Brain microvascular endothelial cell (primary cell): ENCODE measurements at regions not wholly inside any gene's neighbourhood (a gene's known extent, or its start where the extent isn't known, plus 50 kb on each side); places are given as distances from the start of the nearest gene placed in this dataset.

ENCODE experiments used
- DNase-seq: peaks from one replicate; pipeline ENCODE4 v3.0.0-alpha.2; 2020
- H3K27ac ChIP-seq: fragments of 250-450 bp; sonication (Bioruptor Pico); 2 replicates; pipeline ENCODE4 v1.5.1; 2020; ENCODE audit warnings: mild to moderate bottlenecking, moderate library complexity
- H3K27me3 ChIP-seq: fragments of 250-450 bp; sonication (Bioruptor Pico); replicated peaks from 2 replicates; pipeline ENCODE4 v1.5.1; 2020; ENCODE audit warnings: mild to moderate bottlenecking
- H3K36me3 ChIP-seq: fragments of 250-450 bp; sonication (Bioruptor Pico); replicated peaks from 2 replicates; pipeline ENCODE4 v1.5.1; 2020; ENCODE audit warnings: mild to moderate bottlenecking
- H3K4me3 ChIP-seq: 2 replicates; pipeline ENCODE4 v1.5.1; 2011; ENCODE audit warnings: low read depth, mild to moderate bottlenecking, control low read depth, low read length, moderate library complexity
- in situ Hi-C: cut with HindIII; loops from 2 replicates; pipeline ENCODE4 v1.10.0; 2017; ENCODE audit warnings: low sequenced_read_pairs, low pct_ligation_motif_present
- TF ChIP-seq, protein P1 (sequence below): IDR thresholded peaks from 2 replicates; pipeline ENCODE4 v1.5.1; 2011; ENCODE audit warnings: low read depth, mild to moderate bottlenecking, moderate library complexity, low read length, control low read depth, inconsistent platforms; ENCODE audit errors: missing control alignments

DNA sequence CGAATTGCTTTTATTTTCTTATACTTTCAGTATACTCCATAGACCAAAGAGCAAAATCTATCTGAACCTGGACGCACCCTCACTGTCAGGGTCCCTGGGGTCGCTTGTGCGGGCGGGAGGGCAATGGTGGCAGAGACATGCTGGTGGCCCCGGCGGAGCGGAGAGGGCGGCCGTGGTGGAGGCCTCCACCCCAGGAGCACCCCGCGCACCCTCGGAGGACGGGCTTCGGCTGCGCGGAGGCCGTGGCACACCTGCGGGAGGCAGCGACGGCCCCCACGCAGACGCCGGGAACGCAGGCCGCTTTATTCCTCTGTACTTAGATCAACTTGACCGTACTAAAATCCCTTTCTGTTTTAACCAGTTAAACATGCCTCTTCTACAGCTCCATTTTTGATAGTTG is 1077.4 kb downstream of the BRD1 start:
- in situ Hi-C loops, result no loop called here

DNA sequence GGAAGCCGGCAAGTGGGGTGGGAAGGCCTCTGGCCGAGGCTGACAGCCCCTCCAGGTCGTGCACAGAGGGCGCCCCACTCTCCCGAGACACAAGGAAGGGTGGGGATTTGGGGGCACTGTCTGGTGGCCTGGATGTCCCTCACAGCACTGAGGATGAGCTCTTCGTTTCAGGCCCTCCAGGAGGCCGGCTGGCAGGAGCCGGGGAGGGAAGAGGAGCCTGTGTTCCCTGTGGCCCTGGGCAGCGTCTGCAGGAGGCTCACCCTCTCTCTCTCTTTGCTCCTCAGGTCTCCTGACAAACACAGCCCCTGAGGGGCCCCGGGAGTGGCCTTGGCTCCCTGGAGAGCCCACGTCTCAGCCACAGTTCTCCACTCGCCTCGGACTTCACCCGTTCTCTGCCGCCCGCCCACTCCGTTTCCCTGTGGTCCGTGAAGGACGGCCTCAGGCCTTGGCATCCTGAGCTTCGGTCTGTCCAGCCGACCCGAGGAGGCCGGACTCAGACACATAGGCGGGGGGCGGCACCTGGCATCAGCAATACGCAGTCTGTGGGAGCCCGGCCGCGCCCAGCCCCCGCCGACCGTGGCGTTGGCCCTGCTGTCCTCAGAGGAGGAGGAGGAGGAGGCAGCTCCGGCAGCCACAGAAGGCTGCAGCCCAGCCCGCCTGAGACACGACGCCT is 1078.0 kb downstream of the BRD1 start:
- DNase-seq, result no peak
- TF ChIP-seq, protein P1, sequence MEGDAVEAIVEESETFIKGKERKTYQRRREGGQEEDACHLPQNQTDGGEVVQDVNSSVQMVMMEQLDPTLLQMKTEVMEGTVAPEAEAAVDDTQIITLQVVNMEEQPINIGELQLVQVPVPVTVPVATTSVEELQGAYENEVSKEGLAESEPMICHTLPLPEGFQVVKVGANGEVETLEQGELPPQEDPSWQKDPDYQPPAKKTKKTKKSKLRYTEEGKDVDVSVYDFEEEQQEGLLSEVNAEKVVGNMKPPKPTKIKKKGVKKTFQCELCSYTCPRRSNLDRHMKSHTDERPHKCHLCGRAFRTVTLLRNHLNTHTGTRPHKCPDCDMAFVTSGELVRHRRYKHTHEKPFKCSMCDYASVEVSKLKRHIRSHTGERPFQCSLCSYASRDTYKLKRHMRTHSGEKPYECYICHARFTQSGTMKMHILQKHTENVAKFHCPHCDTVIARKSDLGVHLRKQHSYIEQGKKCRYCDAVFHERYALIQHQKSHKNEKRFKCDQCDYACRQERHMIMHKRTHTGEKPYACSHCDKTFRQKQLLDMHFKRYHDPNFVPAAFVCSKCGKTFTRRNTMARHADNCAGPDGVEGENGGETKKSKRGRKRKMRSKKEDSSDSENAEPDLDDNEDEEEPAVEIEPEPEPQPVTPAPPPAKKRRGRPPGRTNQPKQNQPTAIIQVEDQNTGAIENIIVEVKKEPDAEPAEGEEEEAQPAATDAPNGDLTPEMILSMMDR, result no peak
- H3K4me3 ChIP-seq, result no peak overlapping the region

More for the DNA sequence above, 1077.4 kb downstream of the BRD1 start:
- Histone ChIP-seq H3K27me3 (no peaks in the 10 kb centered on the region), H3K27ac (no peak overlapping the region), H3K4me3 (no peak overlapping the region), H3K36me3 (no peaks in the 10 kb centered on the region)
- DNase-seq, result no peak
- TF ChIP-seq, protein P1, result no peak

DNA sequence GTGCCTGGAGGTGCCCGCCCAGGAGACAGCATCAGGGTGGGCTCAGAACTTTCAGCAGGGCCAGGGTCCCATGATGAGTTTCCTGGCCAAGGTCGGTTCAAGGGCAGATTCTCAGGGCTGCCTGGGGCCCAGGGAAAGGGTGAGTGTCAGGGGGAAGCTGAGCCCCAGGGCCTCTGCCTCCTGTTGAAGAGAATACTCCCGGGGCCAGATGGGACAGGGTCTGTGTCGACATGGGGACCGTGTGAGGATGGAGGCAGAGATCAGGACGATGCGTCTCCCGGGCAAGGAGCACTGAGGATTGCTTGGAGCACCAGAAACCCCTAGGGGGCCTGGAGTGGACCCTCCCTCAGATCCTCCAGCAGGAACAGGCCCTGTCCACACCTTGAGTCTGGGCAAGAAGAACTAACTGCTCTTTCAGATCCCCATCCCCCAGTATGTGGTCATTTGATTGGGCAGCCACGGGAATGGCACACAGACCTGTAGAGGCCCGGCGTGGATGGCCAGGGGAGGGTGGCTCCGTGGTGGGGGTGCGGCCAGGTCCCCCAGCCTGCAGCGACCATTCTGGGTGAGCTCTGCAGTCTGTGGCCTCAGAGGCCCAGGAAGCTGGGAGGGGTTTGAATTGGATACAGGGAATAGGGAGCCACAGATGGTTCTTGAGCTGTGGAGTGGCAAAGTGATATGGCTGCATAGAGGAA is 1078.7 kb downstream of the BRD1 start:
- no peaks in the 10 kb centered on the region for H3K27me3 ChIP-seq
- in situ Hi-C loops, result no loop called here
- no peak for DNase-seq

More for the DNA sequence above, 1078.0 kb downstream of the BRD1 start:
- no peak overlapping the region for H3K27ac ChIP-seq
- H3K36me3 ChIP-seq, result no peaks in the 10 kb centered on the region
- in situ Hi-C loops, result no loop called here
- no peaks in the 10 kb centered on the region for H3K27me3 ChIP-seq

DNA sequence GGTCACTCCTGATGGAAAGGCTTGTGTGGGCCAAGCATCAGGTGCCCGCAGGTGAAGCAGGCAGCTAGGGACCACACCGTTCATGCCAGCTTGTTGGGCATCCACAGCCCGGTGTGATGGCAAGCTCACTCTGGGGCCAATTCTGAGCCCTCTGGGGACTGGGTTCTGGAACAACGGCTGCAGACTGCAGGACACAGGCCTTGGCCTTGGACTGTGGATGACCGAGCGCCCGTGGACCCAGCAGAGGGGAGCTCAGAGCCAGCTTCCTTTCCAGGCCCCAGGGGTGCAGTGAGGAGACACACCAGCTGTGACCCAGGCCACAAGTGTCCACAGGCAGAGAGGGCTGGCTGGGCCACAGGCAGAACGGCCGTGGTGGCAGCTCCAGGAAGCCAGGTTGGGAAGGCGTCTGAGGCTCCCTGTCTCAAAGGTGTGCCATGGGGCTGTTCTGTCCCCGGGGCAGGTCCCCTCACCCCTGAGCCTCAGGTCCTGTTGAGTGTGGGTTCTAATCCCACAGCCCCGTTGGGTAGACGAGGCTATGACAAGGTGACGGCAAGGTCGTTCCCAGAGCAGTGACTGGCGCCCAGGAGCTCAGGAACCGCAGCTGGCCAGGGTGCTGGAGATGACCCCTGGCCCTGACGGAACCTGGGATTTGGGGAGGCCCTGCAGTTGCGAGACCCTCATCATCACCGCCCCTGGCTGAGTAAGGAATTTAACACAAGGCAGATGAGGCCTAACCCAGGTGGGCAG is 1079.4 kb downstream of the BRD1 start:
- TF ChIP-seq, protein P1, result no peak
- Histone ChIP-seq H3K27ac (no peak overlapping the region), H3K4me3 (no peak overlapping the region), H3K27me3 (no peaks in the 10 kb centered on the region), H3K36me3 (no peaks in the 10 kb centered on the region)
- in situ Hi-C loops, result no loop called here
- DNase-seq, result no peak

More for the DNA sequence above, 1078.7 kb downstream of the BRD1 start:
- no peak overlapping the region for H3K27ac ChIP-seq
- no peaks in the 10 kb centered on the region for H3K36me3 ChIP-seq
- no peak overlapping the region for H3K4me3 ChIP-seq
- TF ChIP-seq, protein P1, result no peak

DNA sequence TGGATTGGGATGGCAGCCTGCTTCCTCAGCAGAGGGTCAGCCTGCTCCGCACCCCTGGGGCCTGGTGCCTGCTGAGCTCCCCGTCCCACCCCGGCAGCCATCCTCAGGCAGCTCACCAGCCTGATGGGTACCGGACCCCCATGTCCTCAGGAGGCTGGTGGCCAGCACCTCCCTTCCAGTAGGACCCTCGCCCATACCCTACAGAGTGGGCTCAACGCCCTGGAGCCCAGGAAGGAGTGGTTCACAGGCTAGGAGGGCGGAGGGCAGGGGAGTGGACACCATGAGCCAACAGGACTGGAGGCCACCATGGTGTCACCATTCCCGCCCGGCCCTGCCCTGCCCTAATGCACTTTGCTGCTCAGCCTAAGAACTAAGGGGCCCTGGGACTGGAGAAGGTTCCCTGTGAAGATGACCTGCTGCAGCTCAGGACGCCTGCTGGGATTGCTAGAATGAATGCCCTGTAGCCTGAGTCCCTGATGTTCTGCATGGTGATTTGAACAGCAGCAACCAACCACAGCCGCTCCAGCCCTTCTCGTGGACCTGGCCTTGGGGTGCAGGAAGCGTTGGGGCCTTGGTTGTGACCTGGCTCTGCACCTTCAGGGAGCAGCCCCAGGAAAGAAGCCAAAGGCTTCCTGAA is 1080.8 kb downstream of the BRD1 start:
- TF ChIP-seq, protein P1, result no peak
- Histone ChIP-seq H3K27me3 (no peaks in the 10 kb centered on the region), H3K4me3 (no peak overlapping the region), H3K36me3 (no peaks in the 10 kb centered on the region), H3K27ac (no peak overlapping the region)
- in situ Hi-C loops, result no loop called here
- no peak for DNase-seq
